GM12878 (cell line): ENCODE measurements at regions not wholly inside any gene's neighbourhood (a gene's known extent, or its start where the extent isn't known, plus 50 kb on each side); places are given as distances from the start of the nearest gene placed in this dataset.

Experiments
- ATAC-seq: fragments of 200-7000 bp; cut with Tn5 transposase; 3 replicates; pipeline ENCODE4 v1.9.1; 2020; ENCODE audit warnings: mild to moderate bottlenecking, moderate library complexity
- BruUV-seq: library from RNA; stranded (reverse); fragments of 400-500 nt; replicated peaks from 2 replicates; lab custom pipeline; 2021; lab: Mats Ljungman, UMichigan
- CTCF ChIA-PET: fragments of 300-600 bp; sonication (Branson Sonifier 250); formaldehyde crosslinking; extraction: SDS; loops from one replicate; lab custom pipeline; 2021; ENCODE audit warnings: inconsistent platforms; lab: Yijun Ruan, JAX
- POLR2A ChIA-PET: fragments of 350-600 bp; formaldehyde crosslinking; extraction: SDS; loops from one replicate; lab custom pipeline; 2021; ENCODE audit warnings: inconsistent platforms; lab: Charles Lee
- RAD21 ChIA-PET: fragments of 300-600 bp; sonication (Branson Sonifier 250); formaldehyde crosslinking; loops from one replicate; lab custom pipeline; 2023; ENCODE audit warnings: antibody characterized with exemption; ENCODE audit not compliant: unreplicated experiment; lab: Charles Lee
- SMC1A ChIA-PET: fragments of 300-600 bp; sonication (Branson Sonifier 250); formaldehyde crosslinking; loops from one replicate; lab custom pipeline; 2023; ENCODE audit not compliant: unreplicated experiment, uncharacterized antibody; lab: Charles Lee
- DNase-seq: peaks from one replicate; pipeline ENCODE4 v3.0.0-alpha.2; 2011; ENCODE audit warnings: low read depth, low spot score
- FAIRE-seq: peaks from 3 replicates; lab custom pipeline; 2011; peaks lifted over from hg19 to GRCh38; lab: Jason Lieb, UNC
- H2AFZ ChIP-seq: 2 replicates; pipeline ENCODE4 v1.6.0; 2011; ENCODE audit warnings: low read depth, low read length, control low read depth; ENCODE audit not compliant: control insufficient read depth
- H3K27ac ChIP-seq: 2 replicates; pipeline ENCODE4 v1.5.1; 2011; ENCODE audit warnings: control low read depth; ENCODE audit not compliant: control insufficient read depth, insufficient read depth
- H3K27me3 ChIP-seq, 2 experiments: replicated peaks in 1 of 2; 2 replicates each; pipeline versions ENCODE4 v1.6.0 to v1.6.1; 2011; ENCODE audit warnings: low read length in 1 of 2; ENCODE audit not compliant: control insufficient read depth in 2 of 2, insufficient read depth in 2 of 2
- H3K36me3 ChIP-seq, 2 experiments: 2 replicates each; pipeline ENCODE4 v1.5.1; 2011; ENCODE audit warnings: low read length in 1 of 2; ENCODE audit not compliant: control insufficient read depth in 2 of 2, insufficient read depth in 2 of 2
- H3K4me1 ChIP-seq: 2 replicates; pipeline ENCODE4 v1.6.1; 2011; ENCODE audit warnings: mild to moderate bottlenecking, low read length, moderate library complexity, mixed read lengths; ENCODE audit not compliant: control insufficient read depth, insufficient read depth
- H3K4me2 ChIP-seq: 2 replicates; pipeline ENCODE4 v1.6.0; 2011; ENCODE audit warnings: control low read depth; ENCODE audit not compliant: control insufficient read depth, insufficient read depth
- H3K4me3 ChIP-seq: fragments of 200-600 bp; sonication (generic); 2 replicates; pipeline ENCODE4 v1.5.1; 2016
- H3K79me2 ChIP-seq: 2 replicates; pipeline ENCODE4 v1.6.0; 2011; ENCODE audit warnings: low read length; ENCODE audit not compliant: control insufficient read depth, insufficient read depth
- H3K9ac ChIP-seq: 2 replicates; pipeline ENCODE4 v1.8.0; 2011; ENCODE audit warnings: low read length, control low read depth, mixed read lengths; ENCODE audit not compliant: control insufficient read depth, insufficient read depth
- H3K9me3 ChIP-seq: replicated peaks from 3 replicates; pipeline ENCODE4 v1.5.1; 2011; ENCODE audit warnings: mild to moderate bottlenecking, low read length; ENCODE audit not compliant: control insufficient read depth, insufficient read depth
- H4K20me1 ChIP-seq: 2 replicates; pipeline ENCODE4 v1.6.0; 2011; ENCODE audit not compliant: control insufficient read depth, insufficient read depth
- IKZF2 ChIP-seq, 2 experiments: fragments of 450-650 bp; IDR thresholded peaks; 2 replicates each; pipeline ENCODE4 v1.6.1; 2017; ENCODE audit warnings: mild to moderate bottlenecking in 2 of 2, moderate library complexity in 2 of 2
- LARP7 ChIP-seq: fragments of 450-650 bp; IDR thresholded peaks from 2 replicates; pipeline ENCODE4 v1.6.1; 2017; ENCODE audit warnings: mild to moderate bottlenecking
- MLLT1 ChIP-seq: fragments of 450-650 bp; IDR thresholded peaks from 2 replicates; pipeline ENCODE4 v1.6.1; 2016; ENCODE audit warnings: mild to moderate bottlenecking
- NR2F1 ChIP-seq: fragments of 450-650 bp; conservative IDR thresholded peaks from 2 replicates; pipeline ENCODE4 v1.6.1; 2017; ENCODE audit warnings: mild to moderate bottlenecking
- RB1 ChIP-seq: fragments of 450-650 bp; formaldehyde crosslinking; IDR thresholded peaks from 2 replicates; pipeline ENCODE4 v1.6.1; 2017; ENCODE audit warnings: mild to moderate bottlenecking, borderline replicate concordance
- RELB ChIP-seq: fragments of 450-650 bp; IDR thresholded peaks from 2 replicates; pipeline ENCODE4 v1.6.1; 2017; ENCODE audit warnings: low read depth, mild to moderate bottlenecking, moderate library complexity
- SMARCA5 ChIP-seq: fragments of 450-650 bp; IDR thresholded peaks from 2 replicates; pipeline ENCODE4 v1.6.1; 2017; ENCODE audit warnings: mild to moderate bottlenecking
- SUZ12 ChIP-seq: fragments of 200-600 bp; sonication (generic); IDR thresholded peaks from one replicate; pipeline ENCODE4 v1.6.1; 2018; ENCODE audit warnings: antibody characterized with exemption, mild to moderate bottlenecking; ENCODE audit not compliant: unreplicated experiment
- WGBS: methylation state at CpG from one replicate; pipeline ENCODE4 v1.1.6; 2016; ENCODE audit warnings: low lambda C conversion rate; ENCODE audit not compliant: insufficient replicate concordance, insufficient coverage; ENCODE audit errors: missing lambda C conversion rate; 5-methylcytosine and 5-hydroxymethylcytosine counted together
- in situ Hi-C: fragments of 300-500 bp; cut with MboI; formaldehyde crosslinking; loops from 9 replicates; pipeline ENCODE4 v1.14.3; 2018; ENCODE audit warnings: mixed read lengths
- intact Hi-C: fragments of 100-400 bp; cut with micrococcal nuclease; formaldehyde crosslinking; loops from one replicate; pipeline ENCODE4 v1.14.2; 2022; ENCODE audit not compliant: unreplicated experiment
- TF ChIP-seq, protein P1 (sequence below): fragments of 150-350 bp; IDR thresholded peaks from 2 replicates; pipeline ENCODE4 v1.6.1; 2016; ENCODE audit warnings: low read depth, low read length

GRCh38 chr3:95387242-95388021, 1324.6 kb downstream of the NSUN3 start (continued):
- TF ChIP-seq, protein P1, sequence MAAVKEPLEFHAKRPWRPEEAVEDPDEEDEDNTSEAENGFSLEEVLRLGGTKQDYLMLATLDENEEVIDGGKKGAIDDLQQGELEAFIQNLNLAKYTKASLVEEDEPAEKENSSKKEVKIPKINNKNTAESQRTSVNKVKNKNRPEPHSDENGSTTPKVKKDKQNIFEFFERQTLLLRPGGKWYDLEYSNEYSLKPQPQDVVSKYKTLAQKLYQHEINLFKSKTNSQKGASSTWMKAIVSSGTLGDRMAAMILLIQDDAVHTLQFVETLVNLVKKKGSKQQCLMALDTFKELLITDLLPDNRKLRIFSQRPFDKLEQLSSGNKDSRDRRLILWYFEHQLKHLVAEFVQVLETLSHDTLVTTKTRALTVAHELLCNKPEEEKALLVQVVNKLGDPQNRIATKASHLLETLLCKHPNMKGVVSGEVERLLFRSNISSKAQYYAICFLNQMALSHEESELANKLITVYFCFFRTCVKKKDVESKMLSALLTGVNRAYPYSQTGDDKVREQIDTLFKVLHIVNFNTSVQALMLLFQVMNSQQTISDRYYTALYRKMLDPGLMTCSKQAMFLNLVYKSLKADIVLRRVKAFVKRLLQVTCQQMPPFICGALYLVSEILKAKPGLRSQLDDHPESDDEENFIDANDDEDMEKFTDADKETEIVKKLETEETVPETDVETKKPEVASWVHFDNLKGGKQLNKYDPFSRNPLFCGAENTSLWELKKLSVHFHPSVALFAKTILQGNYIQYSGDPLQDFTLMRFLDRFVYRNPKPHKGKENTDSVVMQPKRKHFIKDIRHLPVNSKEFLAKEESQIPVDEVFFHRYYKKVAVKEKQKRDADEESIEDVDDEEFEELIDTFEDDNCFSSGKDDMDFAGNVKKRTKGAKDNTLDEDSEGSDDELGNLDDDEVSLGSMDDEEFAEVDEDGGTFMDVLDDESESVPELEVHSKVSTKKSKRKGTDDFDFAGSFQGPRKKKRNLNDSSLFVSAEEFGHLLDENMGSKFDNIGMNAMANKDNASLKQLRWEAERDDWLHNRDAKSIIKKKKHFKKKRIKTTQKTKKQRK = no peak
- TF ChIP-seq IKZF2 (IDR thresholded peaks at IDR 0.05) (peak; percentile 99), SMARCA5 (peak; percentile 66), RELB (peak; percentile 97)

DNA sequence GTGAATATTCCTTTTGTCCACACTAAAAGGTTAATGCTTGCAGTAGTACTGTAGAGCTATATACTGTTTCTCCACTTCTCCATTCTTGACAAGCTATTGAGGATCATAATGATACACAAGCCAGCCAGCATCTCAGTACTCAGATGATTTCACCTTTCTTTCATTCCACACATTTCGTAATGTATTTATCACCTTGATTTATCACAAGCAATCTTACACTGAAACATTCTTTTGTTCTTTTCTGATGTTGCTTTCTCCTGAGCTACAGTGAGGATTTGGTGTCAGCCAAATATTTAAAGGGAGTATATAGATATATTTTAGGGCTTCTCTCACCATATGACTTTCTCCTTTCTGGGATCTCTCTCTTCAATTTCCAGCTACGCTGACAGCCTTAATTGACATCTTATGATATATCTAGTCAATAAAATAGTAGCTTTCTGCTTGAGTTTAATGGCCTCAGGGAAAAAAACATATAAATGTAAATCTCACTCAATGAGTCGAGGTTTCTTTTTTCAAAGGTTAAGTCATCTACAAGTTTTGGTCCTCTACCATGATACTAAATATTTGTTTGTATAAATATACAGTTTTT, 1327.0 kb downstream of the NSUN3 start:
- WGBS = 0% methylated on average over 3 of the region's 3 CpGs
- H3K79me2 ChIP-seq = no peaks in the 10 kb centered on the region
- H3K4me3 ChIP-seq = no peak overlapping the region
- peaks cover 5% of the 10 kb centered on the region for H3K4me1 ChIP-seq
- no peaks in the 10 kb centered on the region for H3K27me3 ChIP-seq
- ChIA-PET POLR2A (no interaction called here), CTCF (no interaction called here), RAD21 (interaction anchor here (1.1 kb wide), 1 partner anchor 33 kb away, joined by 3 read pairs; no protein-coding TSS in a partner anchor), SMC1A (interaction anchor here (1.1 to 1.4 kb wide), 3 partner anchors 13 to 38 kb away, joined by 3 to 6 read pairs (median 3); no protein-coding TSS in a partner anchor)
- intact Hi-C loops = no loop called here
- H4K20me1 ChIP-seq = no peaks in the 10 kb centered on the region
- no peak for ATAC-seq
- no peaks in the 10 kb centered on the region for H3K36me3 ChIP-seq
- no peak for FAIRE-seq
- in situ Hi-C loops = no loop called here
- H2AFZ ChIP-seq = no peak overlapping the region
- no peak overlapping the region for H3K27ac ChIP-seq
- BruUV-seq = no TSS peak
- H3K4me2 ChIP-seq = no peak overlapping the region
- no peaks in the 10 kb centered on the region for H3K9me3 ChIP-seq
- H3K9ac ChIP-seq = no peak overlapping the region
- DNase-seq = no peak
- TF ChIP-seq SUZ12 = no peak
- TF ChIP-seq RB1 = no peak
- no peak for TF ChIP-seq MLLT1
- TF ChIP-seq RELB = no peak
- no peak for TF ChIP-seq LARP7
- no peak for TF ChIP-seq NR2F1
